Neural progenitor cell (in vitro differentiated cells): ENCODE measurements at regions not wholly inside any gene's neighbourhood (a gene's known extent, or its start where the extent isn't known, plus 50 kb on each side); places are given as distances from the start of the nearest gene placed in this dataset.

ENCODE experiments used
- CTCF ChIP-seq: fragments of 200-600 bp; sonication (generic); IDR thresholded peaks from 2 replicates; pipeline ENCODE4 v1.5.1; 2017; ENCODE audit warnings: antibody characterized with exemption, mild to moderate bottlenecking
- EZH2 ChIP-seq: fragments of 200-600 bp; sonication (generic); IDR thresholded peaks from 2 replicates; pipeline ENCODE4 v1.6.1; 2017; ENCODE audit warnings: antibody characterized with exemption, mild to moderate bottlenecking, moderate library complexity

- TF ChIP-seq CTCF (no peak), EZH2 (no peak)
Measured at GRCh38 chr2:45085487-45085886, 76.2 kb upstream of the SIX2 start.
